SK-N-SH (cell line): ENCODE measurements at regions not wholly inside any gene's neighbourhood (a gene's known extent, or its start where the extent isn't known, plus 50 kb on each side); places are given as distances from the start of the nearest gene placed in this dataset.

Source experiments
- CTCF ChIA-PET: fragments of 300-600, 350-600 bp; formaldehyde crosslinking; extraction: SDS; loops from one replicate; lab custom pipeline; 2021; lab: Yijun Ruan, JAX
- POLR2A ChIA-PET: fragments of 350-600 bp; sonication (Branson Sonifier 250); formaldehyde crosslinking; extraction: SDS; loops from one replicate; lab custom pipeline; 2020; ENCODE audit warnings: antibody characterized with exemption, inconsistent platforms; lab: Yijun Ruan, JAX
- DNase-seq: peaks from one replicate; pipeline ENCODE4 v3.0.0; 2012
- H2AFZ ChIP-seq: fragments of 200-600 bp; sonication (generic); 2 replicates; pipeline ENCODE4 v1.8.1; 2016; ENCODE audit warnings: antibody characterized with exemption, mild to moderate bottlenecking, low read depth
- H3F3A ChIP-seq: fragments of 200-600 bp; sonication (generic); replicated peaks from 2 replicates; pipeline ENCODE3; 2016; ENCODE audit warnings: antibody characterized with exemption, mild to moderate bottlenecking; ENCODE audit not compliant: insufficient read depth
- H3K27ac ChIP-seq, 2 experiments: fragments of 200-500 bp in 1 of 2; fragments of 200-600 bp in 1 of 2; sonication (Bioruptor generic) in 1 of 2; sonication (generic), shearing (Covaris generic) in 1 of 2; 2 replicates each; pipeline versions ENCODE4 v1.5.1 to v1.6.1; 2014 to 2016; ENCODE audit warnings: low read depth in 2 of 2, inconsistent platforms in 1 of 2, low read length in 1 of 2, mild to moderate bottlenecking in 1 of 2, mixed read lengths in 1 of 2
- H3K27me3 ChIP-seq: fragments of 200-600 bp; sonication (generic), shearing (Covaris generic); 2 replicates; pipeline ENCODE4 v1.6.1; 2016; ENCODE audit warnings: mixed run types; ENCODE audit not compliant: insufficient read depth
- H3K36me3 ChIP-seq, 2 experiments: fragments of 200-500 bp in 1 of 2; fragments of 200-600 bp in 1 of 2; sonication (Bioruptor generic) in 1 of 2; sonication (generic) in 1 of 2; replicated peaks in 1 of 2; 2 replicates each; pipeline versions ENCODE3 to v1.5.1; 2014 to 2016; ENCODE audit warnings: low read length in 1 of 2, mild to moderate bottlenecking in 1 of 2; ENCODE audit not compliant: insufficient read depth in 2 of 2, control insufficient read depth in 1 of 2
- H3K4me1 ChIP-seq, 2 experiments: fragments of 200-500 bp in 1 of 2; fragments of 200-600 bp in 1 of 2; sonication (Bioruptor generic) in 1 of 2; sonication (generic), shearing (Covaris generic) in 1 of 2; 2 replicates each; pipeline versions ENCODE4 v1.5.1 to v1.6.1; 2014 to 2016; ENCODE audit warnings: low read depth in 1 of 2, low read length in 1 of 2, mixed run types in 1 of 2; ENCODE audit not compliant: insufficient read depth in 2 of 2, control insufficient read depth in 1 of 2
- H3K4me2 ChIP-seq: fragments of 200-600 bp; sonication (generic), shearing (Covaris generic); 2 replicates; pipeline ENCODE4 v1.6.1; 2017; ENCODE audit warnings: mixed run types
- H3K4me3 ChIP-seq, 2 experiments: fragments of 200-500 bp in 1 of 2; fragments of 200-600 bp in 1 of 2; sonication (Bioruptor generic) in 1 of 2; sonication (generic), shearing (Covaris generic) in 1 of 2; 2 replicates each; pipeline versions ENCODE4 v1.5.1 to v1.8.1; 2014 to 2016; ENCODE audit warnings: low read depth in 2 of 2, inconsistent platforms in 1 of 2, low read length in 1 of 2, mild to moderate bottlenecking in 1 of 2, mixed read lengths in 1 of 2, moderate library complexity in 1 of 2
- H3K79me2 ChIP-seq: fragments of 200-600 bp; sonication (generic); 2 replicates; pipeline ENCODE4 v1.8.1; 2017; ENCODE audit warnings: mild to moderate bottlenecking; ENCODE audit not compliant: insufficient read depth
- H3K9ac ChIP-seq: fragments of 200-600 bp; sonication (generic); 2 replicates; pipeline ENCODE4 v1.6.1; 2017; ENCODE audit warnings: mixed run types
- H3K9me2 ChIP-seq: fragments of 200-600 bp; sonication (generic); 2 replicates; pipeline ENCODE4 v1.6.1; 2017; ENCODE audit warnings: mixed run types
- H3K9me3 ChIP-seq: fragments of 200-600 bp; sonication (generic); 2 replicates; pipeline ENCODE4 v1.6.1; 2017; ENCODE audit warnings: mixed run types, mild to moderate bottlenecking, moderate library complexity
- H4K20me1 ChIP-seq: fragments of 200-600 bp; sonication (generic); 2 replicates; pipeline ENCODE4 v1.6.1; 2017; ENCODE audit warnings: mild to moderate bottlenecking, mixed run types; ENCODE audit not compliant: insufficient read depth
- EP300 ChIP-seq, 2 experiments: IDR thresholded peaks; 2 replicates each; pipeline versions ENCODE4 v1.4.0 to v1.6.1; 2012; ENCODE audit warnings: borderline replicate concordance in 1 of 2, low read depth in 1 of 2, low read length in 1 of 2
- FOSL2 ChIP-seq: IDR thresholded peaks from 2 replicates; pipeline ENCODE4 v1.4.0; 2012; ENCODE audit warnings: low read depth, mild to moderate bottlenecking, moderate library complexity, borderline replicate concordance
- FOXJ3 ChIP-seq: sonication (generic); formaldehyde crosslinking; IDR thresholded peaks from 2 replicates; pipeline ENCODE4 v1.5.1; 2020; ENCODE audit warnings: mild to moderate bottlenecking, missing genetic modification reagents
- FOXM1 ChIP-seq: IDR thresholded peaks from 2 replicates; pipeline ENCODE4 v1.4.0; 2012; ENCODE audit warnings: low read depth, mild to moderate bottlenecking
- GABPA ChIP-seq: IDR thresholded peaks from 2 replicates; pipeline ENCODE4 v1.4.0; 2012; ENCODE audit warnings: low read depth, mild to moderate bottlenecking
- NFIC ChIP-seq: IDR thresholded peaks from 2 replicates; pipeline ENCODE4 v1.4.0; 2012; ENCODE audit warnings: borderline replicate concordance
- POLR2AphosphoS5 ChIP-seq: IDR thresholded peaks from 2 replicates; pipeline ENCODE4 v1.6.1; 2012; ENCODE audit warnings: low read depth, low read length
- RAD21 ChIP-seq: IDR thresholded peaks from 2 replicates; pipeline ENCODE4 v1.6.1; 2012; ENCODE audit warnings: mild to moderate bottlenecking, low read length
- REST ChIP-seq: IDR thresholded peaks from 2 replicates; pipeline ENCODE4 v1.6.1; 2012; ENCODE audit warnings: mild to moderate bottlenecking, low read depth, low read length, moderate library complexity
- SMC3 ChIP-seq: IDR thresholded peaks from 2 replicates; pipeline ENCODE4 v1.6.1; 2012; ENCODE audit warnings: low read depth, low read length, improper control_type of control experiment
- TCF12 ChIP-seq: IDR thresholded peaks from 2 replicates; pipeline ENCODE4 v1.4.0; 2012
- TEAD4 ChIP-seq: IDR thresholded peaks from 2 replicates; pipeline ENCODE4 v1.4.0; 2012; ENCODE audit warnings: mild to moderate bottlenecking, borderline replicate concordance; ENCODE audit not compliant: insufficient read depth
- USF2 ChIP-seq: fragments of 150-350 bp; IDR thresholded peaks from 2 replicates; pipeline ENCODE4 v1.6.1; 2017; ENCODE audit warnings: antibody characterized with exemption, low read length, low read depth, borderline replicate concordance
- YY1 ChIP-seq: IDR thresholded peaks from 2 replicates; pipeline ENCODE4 v1.4.0; 2012; ENCODE audit warnings: low read depth, mild to moderate bottlenecking
- WGBS: methylation state at CpG from one replicate; pipeline ENCODE4 v1.1.6; 2017; ENCODE audit warnings: low lambda C conversion rate; 5-methylcytosine and 5-hydroxymethylcytosine counted together
- TF ChIP-seq, protein P1 (sequence below): IDR thresholded peaks from 2 replicates; pipeline ENCODE4; 2012

GRCh38 chr7:21356616-21357015 is 71.3 kb upstream of the SP4 start:
- Histone ChIP-seq H3K9me3 (no peaks in the 10 kb centered on the region), H3K36me3 (no peaks in the 10 kb centered on the region), H3K4me1 (no peaks in the 10 kb centered on the region), H3K27me3 (peaks cover 4% of the 10 kb centered on the region; the same call in 1 of the 2 replicates), H2AFZ (no peak overlapping the region), H3K79me2 (no peaks in the 10 kb centered on the region), H3K4me3 (no peak overlapping the region), H3K27ac (no peak overlapping the region), H3K9me2 (no peaks in the 10 kb centered on the region), H3K4me2 (no peak overlapping the region), H3K9ac (no peak overlapping the region), H4K20me1 (no peaks in the 10 kb centered on the region), H3F3A (no peaks in the 10 kb centered on the region)
- TF ChIP-seq USF2 (no peak), EP300 (IDR thresholded peaks at IDR 0.05; ENCODE audit: borderline replicate concordance in 1 of 2, low read depth in 1 of 2, low read length in 1 of 2) (no peak), POLR2AphosphoS5 (no peak), SMC3 (no peak), FOXJ3 (CRISPR knock-in tag) (no peak)
- CTCF ChIA-PET, result no interaction called here
- POLR2A ChIA-PET, result no interaction called here
- DNase-seq, result no peak

GRCh38 chr7:21357151-21358097 is 70.5 kb upstream of the SP4 start:
- Histone ChIP-seq H4K20me1 (no peaks in the 10 kb centered on the region), H3K27me3 (peaks cover 1% of the 10 kb centered on the region; the same call in 1 of the 2 replicates), H2AFZ (no peak overlapping the region), H3K4me1 (no peaks in the 10 kb centered on the region), H3K9me3 (no peaks in the 10 kb centered on the region), H3F3A (no peaks in the 10 kb centered on the region), H3K36me3 (no peaks in the 10 kb centered on the region), H3K79me2 (no peaks in the 10 kb centered on the region), H3K4me2 (no peak overlapping the region), H3K27ac (no peak overlapping the region), H3K4me3 (no peak overlapping the region)
- ChIA-PET CTCF (no interaction called here), POLR2A (no interaction called here)
- TF ChIP-seq, protein P1, sequence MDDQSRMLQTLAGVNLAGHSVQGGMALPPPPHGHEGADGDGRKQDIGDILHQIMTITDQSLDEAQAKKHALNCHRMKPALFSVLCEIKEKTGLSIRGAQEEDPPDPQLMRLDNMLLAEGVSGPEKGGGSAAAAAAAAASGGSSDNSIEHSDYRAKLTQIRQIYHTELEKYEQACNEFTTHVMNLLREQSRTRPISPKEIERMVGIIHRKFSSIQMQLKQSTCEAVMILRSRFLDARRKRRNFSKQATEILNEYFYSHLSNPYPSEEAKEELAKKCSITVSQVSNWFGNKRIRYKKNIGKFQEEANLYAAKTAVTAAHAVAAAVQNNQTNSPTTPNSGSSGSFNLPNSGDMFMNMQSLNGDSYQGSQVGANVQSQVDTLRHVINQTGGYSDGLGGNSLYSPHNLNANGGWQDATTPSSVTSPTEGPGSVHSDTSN, result no peak
- no peak for TF ChIP-seq GABPA
- no peak for TF ChIP-seq FOXM1
- TF ChIP-seq YY1, result no peak
- TF ChIP-seq NFIC, result no peak
- no peak for TF ChIP-seq TCF12
- no peak for TF ChIP-seq RAD21
- TF ChIP-seq FOSL2, result no peak
- no peak for TF ChIP-seq REST
- no peak for TF ChIP-seq TEAD4
- no peak for TF ChIP-seq USF2
- TF ChIP-seq, all 33 proteins: peak for 0
- Histone ChIP-seq H3K9ac (no peak overlapping the region), H3K9me2 (no peaks in the 10 kb centered on the region)
- no peak for DNase-seq
- 0% methylated on average over 3 of the region's 3 CpGs for WGBS
